ENCODE measurements at regions not wholly inside any gene's neighbourhood (a gene's known extent, or its start where the extent isn't known, plus 50 kb on each side); places are given as distances from the start of the nearest gene placed in this dataset.

DNA sequence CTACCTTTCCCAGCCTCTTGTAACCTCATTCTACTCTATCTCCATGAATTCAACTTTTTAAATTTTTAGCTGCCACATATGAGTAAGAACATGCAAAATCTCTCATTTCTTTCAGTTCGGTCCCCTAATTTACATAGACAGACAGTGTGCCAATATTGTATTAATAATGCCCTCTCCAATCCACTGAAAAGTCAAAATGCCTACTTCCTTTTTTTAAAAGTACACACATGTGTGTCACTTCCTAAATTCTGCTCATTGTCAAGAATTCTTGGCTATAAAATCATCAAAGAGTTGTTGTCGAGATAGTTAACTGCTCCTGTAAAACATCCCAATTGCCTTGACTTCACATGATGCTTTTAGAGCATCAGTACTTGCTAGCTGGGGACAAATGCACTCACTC lies 84.2 kb upstream of the IL12A start:
- Histone ChIP-seq H3K27ac (no peak overlapping the region), H3K4me1 (replicated peaks) (no peaks in the 10 kb centered on the region), H3K9me3 (no peaks in the 10 kb centered on the region), H3K4me3 (no peak overlapping the region), H3K27me3 (replicated peaks; ENCODE audit: insufficient read depth) (no peaks in the 10 kb centered on the region), H3K36me3 (no peaks in the 10 kb centered on the region)
- TF ChIP-seq, protein P1, sequence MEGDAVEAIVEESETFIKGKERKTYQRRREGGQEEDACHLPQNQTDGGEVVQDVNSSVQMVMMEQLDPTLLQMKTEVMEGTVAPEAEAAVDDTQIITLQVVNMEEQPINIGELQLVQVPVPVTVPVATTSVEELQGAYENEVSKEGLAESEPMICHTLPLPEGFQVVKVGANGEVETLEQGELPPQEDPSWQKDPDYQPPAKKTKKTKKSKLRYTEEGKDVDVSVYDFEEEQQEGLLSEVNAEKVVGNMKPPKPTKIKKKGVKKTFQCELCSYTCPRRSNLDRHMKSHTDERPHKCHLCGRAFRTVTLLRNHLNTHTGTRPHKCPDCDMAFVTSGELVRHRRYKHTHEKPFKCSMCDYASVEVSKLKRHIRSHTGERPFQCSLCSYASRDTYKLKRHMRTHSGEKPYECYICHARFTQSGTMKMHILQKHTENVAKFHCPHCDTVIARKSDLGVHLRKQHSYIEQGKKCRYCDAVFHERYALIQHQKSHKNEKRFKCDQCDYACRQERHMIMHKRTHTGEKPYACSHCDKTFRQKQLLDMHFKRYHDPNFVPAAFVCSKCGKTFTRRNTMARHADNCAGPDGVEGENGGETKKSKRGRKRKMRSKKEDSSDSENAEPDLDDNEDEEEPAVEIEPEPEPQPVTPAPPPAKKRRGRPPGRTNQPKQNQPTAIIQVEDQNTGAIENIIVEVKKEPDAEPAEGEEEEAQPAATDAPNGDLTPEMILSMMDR (IDR thresholded peaks at IDR 0.05) = no peak
- TF ChIP-seq POLR2A (IDR thresholded peaks at IDR 0.05) = no peak
- TF ChIP-seq POLR2AphosphoS5 (IDR thresholded peaks at IDR 0.05) = no peak
- WGBS = 57% methylated on average over 2 of the region's 2 CpGs
- intact Hi-C loops (cut with DNase I) = no loop called here
- no peak for DNase-seq (ENCODE audit: low spot score)

GRCh38 chr3:159904911-159905310 lies 83.7 kb upstream of the IL12A start:
- WGBS = 84% methylated on average over 2 of the region's 2 CpGs
- no peaks in the 10 kb centered on the region for H3K27me3 ChIP-seq (replicated peaks; ENCODE audit: insufficient read depth)
- H3K9me3 ChIP-seq = no peaks in the 10 kb centered on the region
- no peak for DNase-seq (ENCODE audit: low spot score)
- H3K4me3 ChIP-seq = no peak overlapping the region
- H3K36me3 ChIP-seq = no peaks in the 10 kb centered on the region
- no peak for TF ChIP-seq POLR2AphosphoS5 (IDR thresholded peaks at IDR 0.05)
- no peak for TF ChIP-seq POLR2A (IDR thresholded peaks at IDR 0.05)
- TF ChIP-seq, protein P1 (IDR thresholded peaks at IDR 0.05) = no peak
- intact Hi-C loops (cut with DNase I) = no loop called here
- no peaks in the 10 kb centered on the region for H3K4me1 ChIP-seq (replicated peaks)
- H3K27ac ChIP-seq = no peak overlapping the region

DNA sequence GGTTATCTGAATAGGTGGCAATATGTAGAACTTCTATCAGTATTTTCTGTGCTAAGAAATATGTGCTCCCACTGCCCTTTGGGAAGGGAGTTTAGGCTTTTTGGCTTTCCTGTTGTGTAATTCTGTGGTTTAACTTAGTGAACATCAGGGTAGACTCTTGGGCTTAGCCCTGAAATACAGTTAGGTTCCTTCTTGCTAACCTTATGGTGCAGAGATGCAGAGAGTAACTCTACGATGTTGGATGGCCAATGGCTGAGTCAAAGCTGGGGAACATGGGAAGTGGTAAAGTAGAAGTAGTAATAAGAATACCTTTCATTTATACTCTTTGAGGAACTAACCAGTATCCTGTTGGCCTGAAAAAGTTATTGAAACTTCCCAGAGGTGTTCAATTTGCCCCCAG lies 80.8 kb upstream of the IL12A start:
- no peaks in the 10 kb centered on the region for H3K36me3 ChIP-seq
- H3K27me3 ChIP-seq (replicated peaks; ENCODE audit: insufficient read depth) = no peaks in the 10 kb centered on the region
- 83% methylated on average over 1 of the region's 1 CpG for WGBS
- no peak overlapping the region for H3K27ac ChIP-seq
- no peak for DNase-seq (ENCODE audit: low spot score)
- H3K4me1 ChIP-seq (replicated peaks) = no peaks in the 10 kb centered on the region
- intact Hi-C loops (cut with DNase I) = no loop called here
- TF ChIP-seq POLR2AphosphoS5 (IDR thresholded peaks at IDR 0.05) (no peak), POLR2A (IDR thresholded peaks at IDR 0.05) (no peak)
- TF ChIP-seq, protein P1 (IDR thresholded peaks at IDR 0.05) = no peak
- H3K9me3 ChIP-seq = no peaks in the 10 kb centered on the region
- no peak overlapping the region for H3K4me3 ChIP-seq

DNA sequence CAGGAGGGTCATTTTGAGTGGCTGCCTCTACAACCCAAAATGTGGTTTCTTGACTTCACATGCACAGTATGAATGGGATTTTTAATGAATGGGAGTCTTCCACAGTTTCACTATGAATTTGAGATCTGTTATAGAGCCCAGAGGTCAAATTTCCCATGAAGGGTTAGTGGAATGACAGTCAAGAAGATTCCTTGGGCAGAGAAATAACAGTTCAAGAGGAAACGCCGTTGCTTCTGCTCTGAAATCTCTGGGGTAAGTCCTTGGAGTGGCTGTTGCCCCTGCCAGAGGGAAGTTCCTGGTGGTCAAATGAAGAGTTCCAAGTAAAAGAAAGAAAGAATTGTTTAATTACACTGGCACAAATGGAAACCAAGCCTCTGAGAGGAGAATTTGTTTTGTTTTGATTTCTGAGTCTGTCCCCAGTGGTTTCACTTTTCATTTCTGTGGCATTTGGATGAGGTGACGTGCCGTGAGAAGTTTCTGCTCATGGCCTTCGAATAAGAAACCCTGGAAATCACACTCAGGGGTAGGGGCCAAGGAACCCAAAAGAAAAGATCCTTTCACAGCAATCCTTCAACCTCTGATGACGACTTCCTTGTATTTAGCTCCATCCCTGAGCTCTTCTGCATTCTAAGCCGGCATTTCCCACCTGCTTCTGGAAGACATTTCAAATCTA lies 77.5 kb upstream of the IL12A start:
- no peak for TF ChIP-seq POLR2A (IDR thresholded peaks at IDR 0.05)
- TF ChIP-seq, protein P1 (IDR thresholded peaks at IDR 0.05) = no peak
- no peak for TF ChIP-seq POLR2AphosphoS5 (IDR thresholded peaks at IDR 0.05)
- H3K27me3 ChIP-seq (replicated peaks; ENCODE audit: insufficient read depth) = no peaks in the 10 kb centered on the region
- no peaks in the 10 kb centered on the region for H3K4me1 ChIP-seq (replicated peaks)
- no peak overlapping the region for H3K27ac ChIP-seq
- DNase-seq (ENCODE audit: low spot score) = no peak
- intact Hi-C loops (cut with DNase I) = no loop called here
- 65% methylated on average over 7 of the region's 7 CpGs for WGBS
- H3K4me3 ChIP-seq = no peak overlapping the region
- no peaks in the 10 kb centered on the region for H3K9me3 ChIP-seq
- H3K36me3 ChIP-seq = no peaks in the 10 kb centered on the region

- H3K27me3 ChIP-seq (replicated peaks; ENCODE audit: insufficient read depth) = no peaks in the 10 kb centered on the region
- no peaks in the 10 kb centered on the region for H3K4me1 ChIP-seq (replicated peaks)
- TF ChIP-seq, protein P1 (IDR thresholded peaks at IDR 0.05) = no peak
- TF ChIP-seq POLR2AphosphoS5 (IDR thresholded peaks at IDR 0.05) (no peak), POLR2A (IDR thresholded peaks at IDR 0.05) (no peak)
- intact Hi-C loops (cut with DNase I) = no loop called here
- H3K36me3 ChIP-seq = no peaks in the 10 kb centered on the region
- no peak overlapping the region for H3K4me3 ChIP-seq
- DNase-seq (ENCODE audit: low spot score) = no peak
- WGBS = 95% methylated on average over 2 of the region's 2 CpGs
- no peak overlapping the region for H3K27ac ChIP-seq
- H3K9me3 ChIP-seq = no peaks in the 10 kb centered on the region
Observed at GRCh38 chr3:159911664-159912037, 77.0 kb upstream of the IL12A start.
